H1 (cell line): ENCODE measurements at regions not wholly inside any gene's neighbourhood (a gene's known extent, or its start where the extent isn't known, plus 50 kb on each side); places are given as distances from the start of the nearest gene placed in this dataset.

Source experiments
- CTCF ChIA-PET: fragments of 300-600 bp; sonication (Branson Sonifier 250); formaldehyde crosslinking; loops from one replicate; lab custom pipeline; 2021; ENCODE audit not compliant: partially characterized antibody; lab: Charles Lee
- POLR2A ChIA-PET: fragments of 300-600 bp; sonication (Branson Sonifier 250); formaldehyde crosslinking; loops from one replicate; lab custom pipeline; 2021; ENCODE audit warnings: inconsistent platforms; ENCODE audit not compliant: partially characterized antibody; lab: Charles Lee
- DNase-seq, 2 experiments: peaks; one replicate each; pipeline versions ENCODE4 v3.0.0 to v3.0.0-alpha.2; 2010 to 2022; ENCODE audit warnings: low spot score in 2 of 2, low read depth in 1 of 2, mixed read lengths in 1 of 2
- FAIRE-seq: peaks from 2 replicates; lab custom pipeline; 2011; peaks lifted over from hg19 to GRCh38; lab: Jason Lieb, UNC
- H2AFZ ChIP-seq: 2 replicates; pipeline ENCODE4 v1.8.1; 2012; ENCODE audit warnings: low read length, inconsistent platforms
- H2AK5ac ChIP-seq: 2 replicates; pipeline ENCODE4 v1.6.1; 2013; ENCODE audit warnings: low read depth, low read length
- H2BK120ac ChIP-seq: replicated peaks from 2 replicates; pipeline ENCODE3; 2013; ENCODE audit warnings: low read depth, low read length, inconsistent platforms
- H2BK12ac ChIP-seq: 2 replicates; pipeline ENCODE4 v1.6.1; 2013; ENCODE audit warnings: low read depth, low read length
- H2BK15ac ChIP-seq: 2 replicates; pipeline ENCODE4 v1.6.1; 2013; ENCODE audit warnings: low read length
- H2BK20ac ChIP-seq: 2 replicates; pipeline ENCODE4 v1.6.1; 2013; ENCODE audit warnings: low read length
- H2BK5ac ChIP-seq: 2 replicates; pipeline ENCODE4 v1.6.1; 2013; ENCODE audit warnings: low read depth, low read length
- H3K14ac ChIP-seq: 2 replicates; pipeline ENCODE4 v1.6.1; 2013; ENCODE audit warnings: inconsistent platforms; ENCODE audit not compliant: insufficient read length
- H3K18ac ChIP-seq: 2 replicates; pipeline ENCODE4 v1.6.1; 2013; ENCODE audit warnings: low read length; ENCODE audit errors: extremely low read depth
- H3K23ac ChIP-seq: 2 replicates; pipeline ENCODE4 v1.6.1; 2013; ENCODE audit warnings: inconsistent platforms; ENCODE audit not compliant: insufficient read length
- H3K23me2 ChIP-seq: 2 replicates; pipeline ENCODE4 v1.6.1; 2013; ENCODE audit warnings: low read depth, low read length
- H3K27ac ChIP-seq: 2 replicates; pipeline ENCODE4 v1.6.1; 2011; ENCODE audit warnings: low read depth, low read length, inconsistent platforms
- H3K27me3 ChIP-seq, 4 experiments: replicated peaks in 1 of 4; 1 replicate in 1 of 4; 2 replicates in 3 of 4; pipeline versions ENCODE4 v1.6.1 to v1.8.1; 2011 to 2013; ENCODE audit warnings: low read length in 3 of 4, mild to moderate bottlenecking in 3 of 4, inconsistent platforms in 2 of 4, mixed read lengths in 2 of 4, moderate library complexity in 1 of 4; ENCODE audit not compliant: control insufficient read depth in 3 of 4, insufficient read depth in 3 of 4; ENCODE audit errors: extremely low read depth in 1 of 4
- H3K36me3 ChIP-seq, 4 experiments: 2 replicates each; pipeline versions ENCODE4 v1.6.1 to v1.8.1; 2011 to 2013; ENCODE audit warnings: mild to moderate bottlenecking in 4 of 4, low read length in 3 of 4, moderate library complexity in 2 of 4, control low read depth in 1 of 4, inconsistent platforms in 1 of 4; ENCODE audit not compliant: insufficient read depth in 4 of 4, control insufficient read depth in 2 of 4
- H3K4ac ChIP-seq: replicated peaks from 2 replicates; pipeline ENCODE3; 2013; ENCODE audit warnings: low read length, low read depth, mixed read lengths, inconsistent platforms; ENCODE audit not compliant: insufficient read length
- H3K4me1 ChIP-seq, 4 experiments: replicated peaks in 1 of 4; 1 replicate in 1 of 4; 2 replicates in 3 of 4; pipeline versions ENCODE4 v1.6.1 to v1.8.1; 2011 to 2013; ENCODE audit warnings: low read length in 3 of 4, inconsistent platforms in 2 of 4, mixed read lengths in 1 of 4; ENCODE audit not compliant: insufficient read depth in 4 of 4, control insufficient read depth in 3 of 4
- H3K4me2 ChIP-seq, 2 experiments: 2 replicates each; pipeline versions ENCODE4 v1.6.1 to v1.8.1; 2011 to 2013; ENCODE audit warnings: low read depth in 2 of 2, low read length in 2 of 2, control low read depth in 1 of 2, inconsistent platforms in 1 of 2, mild to moderate bottlenecking in 1 of 2; ENCODE audit not compliant: insufficient read depth in 1 of 2
- H3K4me3 ChIP-seq, 4 experiments: fragments of 200-600, 300-600 bp in 1 of 4; sonication (generic), shearing (Covaris generic), sonication (Bioruptor Twin) in 1 of 4; 2 replicates each; pipeline versions ENCODE4 v1.5.1 to v1.8.1; 2011 to 2016; ENCODE audit warnings: low read length in 4 of 4, low read depth in 3 of 4, control low read depth in 2 of 4, inconsistent platforms in 2 of 4, mild to moderate bottlenecking in 2 of 4, mixed read lengths in 1 of 4, moderate library complexity in 1 of 4; ENCODE audit not compliant: insufficient read depth in 2 of 4; ENCODE audit errors: extremely low read depth in 1 of 4
- H3K56ac ChIP-seq: replicated peaks from 2 replicates; pipeline ENCODE3; 2013; ENCODE audit warnings: low read depth, mild to moderate bottlenecking, mixed read lengths, low read length, inconsistent platforms; ENCODE audit not compliant: insufficient read length
- H3K79me1 ChIP-seq: 2 replicates; pipeline ENCODE4 v1.6.1; 2013; ENCODE audit warnings: low read depth, low read length, control low read depth
- H3K79me2 ChIP-seq, 2 experiments: 2 replicates each; pipeline versions ENCODE4 v1.6.1 to v1.8.1; 2012 to 2013; ENCODE audit warnings: low read length in 2 of 2, mild to moderate bottlenecking in 2 of 2, inconsistent platforms in 1 of 2; ENCODE audit not compliant: insufficient read depth in 2 of 2, control insufficient read depth in 1 of 2
- H3K9ac ChIP-seq, 4 experiments: replicated peaks in 1 of 4; 1 replicate in 1 of 4; 2 replicates in 3 of 4; pipeline versions ENCODE4 v1.6.1 to v1.8.1; 2011 to 2013; ENCODE audit warnings: low read depth in 3 of 4, low read length in 3 of 4, control low read depth in 2 of 4, mild to moderate bottlenecking in 2 of 4, moderate library complexity in 2 of 4, inconsistent platforms in 1 of 4; ENCODE audit errors: extremely low read depth in 1 of 4
- H3K9me3 ChIP-seq, 2 experiments: 2 replicates each; pipeline versions ENCODE4 v1.6.1 to v1.8.1; 2012 to 2013; ENCODE audit warnings: mild to moderate bottlenecking in 2 of 2, moderate library complexity in 2 of 2, control low read depth in 1 of 2, inconsistent platforms in 1 of 2, low read depth in 1 of 2, low read length in 1 of 2, mixed read lengths in 1 of 2; ENCODE audit not compliant: insufficient read depth in 2 of 2
- H4K20me1 ChIP-seq, 2 experiments: replicated peaks in 1 of 2; 2 replicates each; pipeline versions ENCODE3 to v1.8.1; 2011 to 2013; ENCODE audit warnings: inconsistent platforms in 2 of 2, low read length in 2 of 2, mild to moderate bottlenecking in 1 of 2; ENCODE audit not compliant: insufficient read depth in 2 of 2, control insufficient read depth in 1 of 2
- H4K5ac ChIP-seq: 2 replicates; pipeline ENCODE4 v1.6.1; 2013; ENCODE audit warnings: low read length, low read depth, mixed read lengths, inconsistent platforms; ENCODE audit not compliant: insufficient read length
- H4K8ac ChIP-seq: 2 replicates; pipeline ENCODE4 v1.8.0; 2013; ENCODE audit warnings: mild to moderate bottlenecking, moderate library complexity, low read length, inconsistent platforms; ENCODE audit not compliant: insufficient read depth; ENCODE audit errors: extremely low read depth
- H4K91ac ChIP-seq: replicated peaks from 2 replicates; pipeline ENCODE3; 2013; ENCODE audit warnings: low read length, mixed read lengths, inconsistent platforms; ENCODE audit not compliant: insufficient read length
- CEBPB ChIP-seq: IDR thresholded peaks from 2 replicates; pipeline ENCODE4 v1.6.1; 2012; ENCODE audit warnings: low read depth, low read length
- CHD2 ChIP-seq: IDR thresholded peaks from 2 replicates; pipeline ENCODE4 v1.6.1; 2012; ENCODE audit warnings: low read length, improper control_type of control experiment
- CREB1 ChIP-seq: IDR thresholded peaks from 2 replicates; pipeline ENCODE4 v1.6.1; 2012; ENCODE audit warnings: inconsistent platforms
- PHF8 ChIP-seq: fragments of 200-600 bp; sonication (generic); conservative IDR thresholded peaks from 2 replicates; pipeline ENCODE4 v1.7.1; 2012; ENCODE audit warnings: low read depth, mild to moderate bottlenecking, inconsistent platforms, low read length, moderate library complexity
- POLR2A ChIP-seq, 2 experiments: IDR thresholded peaks; 1 replicate in 1 of 2; 2 replicates in 1 of 2; pipeline ENCODE4 v1.6.1; 2011; ENCODE audit warnings: low read depth in 2 of 2, low read length in 2 of 2, mild to moderate bottlenecking in 2 of 2; ENCODE audit errors: control extremely low read depth in 1 of 2
- RAD21 ChIP-seq, 2 experiments: IDR thresholded peaks in 1 of 2; conservative IDR thresholded peaks in 1 of 2; 2 replicates each; pipeline ENCODE4 v1.6.1; 2011; ENCODE audit warnings: low read depth in 2 of 2, low read length in 2 of 2, improper control_type of control experiment in 1 of 2, inconsistent platforms in 1 of 2, mild to moderate bottlenecking in 1 of 2, moderate library complexity in 1 of 2
- RNF2 ChIP-seq: fragments of 200-900, 300-1000 bp; sonication (generic); IDR thresholded peaks from 2 replicates; pipeline ENCODE4 v1.7.1; 2016; ENCODE audit warnings: borderline replicate concordance, low read depth, mild to moderate bottlenecking, antibody characterized with exemption, low read length; ENCODE audit not compliant: poor library complexity, severe bottlenecking; ENCODE audit errors: missing control alignments
- TBP ChIP-seq: IDR thresholded peaks from 2 replicates; pipeline ENCODE4 v1.6.1; 2011; ENCODE audit warnings: low read depth, low read length, improper control_type of control experiment
- WGBS, 2 experiments: shearing (Covaris generic) in 1 of 2; methylation state at CpG; one replicate each; pipeline versions ENCODE4 v1.1.6 to v1.1.7; 2013 to 2015; ENCODE audit warnings: low lambda C conversion rate in 2 of 2, mixed read lengths in 2 of 2, inconsistent platforms in 1 of 2, low coverage in 1 of 2, missing lambda C conversion rate in 1 of 2; ENCODE audit not compliant: insufficient replicate concordance in 2 of 2, insufficient coverage in 1 of 2, insufficient read length in 1 of 2; ENCODE audit errors: extremely low coverage in 1 of 2, missing lambda C conversion rate in 1 of 2; 5-methylcytosine and 5-hydroxymethylcytosine counted together

GRCh38 chr5:120219988-120220387, 244.1 kb upstream of the PRR16 start:
- no peak overlapping the region for H2AFZ ChIP-seq
- no peak overlapping the region for H2BK15ac ChIP-seq
- no peak overlapping the region for H3K4ac ChIP-seq
- no peak overlapping the region for H3K4me3 ChIP-seq
- H3K23ac ChIP-seq, result no peak overlapping the region
- no peaks in the 10 kb centered on the region for H3K9me3 ChIP-seq
- H3K79me2 ChIP-seq, result no peaks in the 10 kb centered on the region
- no peaks in the 10 kb centered on the region for H3K23me2 ChIP-seq
- H3K4me1 ChIP-seq, result no peaks in the 10 kb centered on the region
- FAIRE-seq, result no peak
- ChIA-PET POLR2A (no interaction called here), CTCF (no interaction called here)
- no peaks in the 10 kb centered on the region for H4K20me1 ChIP-seq
- H3K27ac ChIP-seq, result no peak overlapping the region
- no peak overlapping the region for H4K91ac ChIP-seq
- H3K9ac ChIP-seq, result no peak overlapping the region
- no peak overlapping the region for H2BK20ac ChIP-seq
- H3K4me2 ChIP-seq, result no peak overlapping the region
- H3K27me3 ChIP-seq, result no peaks in the 10 kb centered on the region
- H2BK120ac ChIP-seq, result no peak overlapping the region
- no peak for DNase-seq
- H3K79me1 ChIP-seq, result no peaks in the 10 kb centered on the region
- WGBS, 2 experiments, result 92% methylated on average over 3 of the region's 3 CpGs; no CpG with 5 or more reads in 1 of the 2 experiments
- no peak overlapping the region for H4K8ac ChIP-seq
- no peak for TF ChIP-seq PHF8
- no peak for TF ChIP-seq RAD21 (IDR thresholded peaks at IDR 0.05 in 1 of 2, conservative IDR thresholded peaks at IDR 0.05 in 1 of 2; ENCODE audit: low read depth in 2 of 2, low read length in 2 of 2)
- TF ChIP-seq CREB1, result no peak
- no peak for TF ChIP-seq RNF2
- no peak for TF ChIP-seq CEBPB
- no peak for TF ChIP-seq TBP
- no peak for TF ChIP-seq CHD2
- no peak for TF ChIP-seq POLR2A (IDR thresholded peaks at IDR 0.05; ENCODE audit: control extremely low read depth in 1 of 2, low read depth in 2 of 2, low read length in 2 of 2)
- no peak overlapping the region for H2BK12ac ChIP-seq
- H3K56ac ChIP-seq, result no peak overlapping the region
- no peak overlapping the region for H2AK5ac ChIP-seq
- no peak overlapping the region for H3K18ac ChIP-seq
- H3K36me3 ChIP-seq, result no peaks in the 10 kb centered on the region
- no peak overlapping the region for H4K5ac ChIP-seq
- H2BK5ac ChIP-seq, result no peak overlapping the region
- no peak overlapping the region for H3K14ac ChIP-seq
